ENCODE measurements at regions not wholly inside any gene's neighbourhood (a gene's known extent, or its start where the extent isn't known, plus 50 kb on each side); places are given as distances from the start of the nearest gene placed in this dataset.

DNA sequence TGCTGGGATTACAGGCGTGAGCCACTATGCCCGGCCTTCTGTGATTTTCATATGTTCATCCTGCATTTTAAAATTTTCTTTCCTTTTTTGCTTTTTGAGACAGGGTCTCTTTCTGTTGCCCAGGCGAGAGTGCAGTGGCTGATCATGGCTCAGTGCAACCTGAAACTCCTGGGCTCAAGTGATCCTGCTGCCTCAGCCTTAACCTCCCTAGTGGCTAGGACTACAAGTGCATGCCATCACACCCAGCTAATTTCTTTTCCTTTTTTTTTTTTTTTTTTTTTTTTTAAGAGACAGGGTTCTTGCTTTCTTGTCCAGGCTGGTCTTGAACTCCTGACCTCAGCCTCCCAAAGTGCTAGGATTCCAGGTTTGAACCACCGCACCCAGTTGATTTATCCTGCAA is 54.1 kb upstream of the WT1 start:
- no peak overlapping the region for H3K4me3 ChIP-seq (ENCODE audit: extremely low read depth in 1 of 4, insufficient read depth in 2 of 4, low read depth in 3 of 4, low read length in 4 of 4)
- H3K79me2 ChIP-seq (ENCODE audit: control insufficient read depth in 1 of 2, insufficient read depth in 2 of 2, low read length in 2 of 2) = no peaks in the 10 kb centered on the region
- no peak overlapping the region for H2BK5ac ChIP-seq (ENCODE audit: low read depth, low read length)
- no peak overlapping the region for H3K23ac ChIP-seq (ENCODE audit: insufficient read length)
- peak; percentile 69 for FAIRE-seq
- TF ChIP-seq RAD21 (IDR thresholded peaks at IDR 0.05 in 1 of 2, conservative IDR thresholded peaks at IDR 0.05 in 1 of 2; ENCODE audit: low read depth in 2 of 2, low read length in 2 of 2) (peak in 1 of 2 experiments; percentile 19; a peak in 1 of 4 replicates), HDAC2 (IDR thresholded peaks at IDR 0.05; ENCODE audit: borderline replicate concordance in 1 of 2, low read depth in 2 of 2, low read length in 2 of 2) (no peak), TAF1 (IDR thresholded peaks at IDR 0.05; ENCODE audit: low read depth, low read length) (no peak), RNF2 (IDR thresholded peaks at IDR 0.05; ENCODE audit: borderline replicate concordance, low read depth, low read length, missing control alignments, poor library complexity, severe bottlenecking) (no peak), POU5F1 (IDR thresholded peaks at IDR 0.05; ENCODE audit: low read depth, low read length) (no peak), MAFK (IDR thresholded peaks at IDR 0.05; ENCODE audit: low read depth, low read length) (peak; percentile 14; the same call in 1 of the 2 replicates)
- TF ChIP-seq, protein P1, sequence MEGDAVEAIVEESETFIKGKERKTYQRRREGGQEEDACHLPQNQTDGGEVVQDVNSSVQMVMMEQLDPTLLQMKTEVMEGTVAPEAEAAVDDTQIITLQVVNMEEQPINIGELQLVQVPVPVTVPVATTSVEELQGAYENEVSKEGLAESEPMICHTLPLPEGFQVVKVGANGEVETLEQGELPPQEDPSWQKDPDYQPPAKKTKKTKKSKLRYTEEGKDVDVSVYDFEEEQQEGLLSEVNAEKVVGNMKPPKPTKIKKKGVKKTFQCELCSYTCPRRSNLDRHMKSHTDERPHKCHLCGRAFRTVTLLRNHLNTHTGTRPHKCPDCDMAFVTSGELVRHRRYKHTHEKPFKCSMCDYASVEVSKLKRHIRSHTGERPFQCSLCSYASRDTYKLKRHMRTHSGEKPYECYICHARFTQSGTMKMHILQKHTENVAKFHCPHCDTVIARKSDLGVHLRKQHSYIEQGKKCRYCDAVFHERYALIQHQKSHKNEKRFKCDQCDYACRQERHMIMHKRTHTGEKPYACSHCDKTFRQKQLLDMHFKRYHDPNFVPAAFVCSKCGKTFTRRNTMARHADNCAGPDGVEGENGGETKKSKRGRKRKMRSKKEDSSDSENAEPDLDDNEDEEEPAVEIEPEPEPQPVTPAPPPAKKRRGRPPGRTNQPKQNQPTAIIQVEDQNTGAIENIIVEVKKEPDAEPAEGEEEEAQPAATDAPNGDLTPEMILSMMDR (IDR thresholded peaks at IDR 0.05; ENCODE audit: control extremely low read depth in 1 of 3, insufficient read depth in 1 of 3, low read depth in 1 of 3, low read length in 3 of 3) = peak; percentile 26 to 39 (median 38)
- WGBS, 2 experiments (ENCODE audit: extremely low coverage in 1 of 2, insufficient coverage in 1 of 2, insufficient read length in 1 of 2, insufficient replicate concordance in 2 of 2, low coverage in 1 of 2, low lambda C conversion rate in 2 of 2, missing lambda C conversion rate in 1 of 2) = 87% methylated on average over 4 of the region's 4 CpGs; no CpG with 5 or more reads in 1 of the 2 experiments
- ChIA-PET CTCF (ENCODE audit: partially characterized antibody) (interaction anchor here (0.6 to 2.0 kb wide), 5 partner anchors 9 to 196 kb away, joined by 3 to 6 read pairs (median 4); no protein-coding TSS in a partner anchor), POLR2A (ENCODE audit: partially characterized antibody) (no interaction called here)
- H4K5ac ChIP-seq (ENCODE audit: insufficient read length, low read depth, low read length) = no peak overlapping the region
- no peak overlapping the region for H3K56ac ChIP-seq (replicated peaks; ENCODE audit: insufficient read length, low read depth, low read length)
- no peak overlapping the region for H3K9ac ChIP-seq (replicated peaks in 1 of 4; ENCODE audit: extremely low read depth in 1 of 4, low read depth in 3 of 4, low read length in 3 of 4)
- H3K18ac ChIP-seq (ENCODE audit: extremely low read depth, low read length) = no peak overlapping the region
- H3K4me2 ChIP-seq (ENCODE audit: insufficient read depth in 1 of 2, low read depth in 2 of 2, low read length in 2 of 2) = no peak overlapping the region
- no peaks in the 10 kb centered on the region for H3K23me2 ChIP-seq (ENCODE audit: low read depth, low read length)
- no peak overlapping the region for H2AK5ac ChIP-seq (ENCODE audit: low read depth, low read length)
- no peak for DNase-seq (ENCODE audit: low read depth in 1 of 2, low spot score in 2 of 2)
- H4K8ac ChIP-seq (ENCODE audit: extremely low read depth, insufficient read depth, low read length) = no peak overlapping the region
- H3K36me3 ChIP-seq (ENCODE audit: control insufficient read depth in 2 of 4, insufficient read depth in 4 of 4, low read length in 3 of 4) = no peaks in the 10 kb centered on the region
- H3K27ac ChIP-seq (ENCODE audit: low read depth, low read length) = no peak overlapping the region
- no peaks in the 10 kb centered on the region for H3K79me1 ChIP-seq (ENCODE audit: low read depth, low read length)
- no peaks in the 10 kb centered on the region for H3K27me3 ChIP-seq (replicated peaks in 1 of 4; ENCODE audit: control insufficient read depth in 3 of 4, extremely low read depth in 1 of 4, insufficient read depth in 3 of 4, low read length in 3 of 4)
- no peak overlapping the region for H2BK15ac ChIP-seq (ENCODE audit: low read length)
- no peak overlapping the region for H2BK20ac ChIP-seq (ENCODE audit: low read length)
- H2AFZ ChIP-seq (ENCODE audit: low read length) = no peak overlapping the region
- H3K9me3 ChIP-seq (ENCODE audit: insufficient read depth in 2 of 2, low read depth in 1 of 2, low read length in 1 of 2) = no peaks in the 10 kb centered on the region
- no peak overlapping the region for H3K4ac ChIP-seq (replicated peaks; ENCODE audit: insufficient read length, low read depth, low read length)
- no peak overlapping the region for H3K14ac ChIP-seq (ENCODE audit: insufficient read length)
- no peaks in the 10 kb centered on the region for H4K20me1 ChIP-seq (replicated peaks in 1 of 2; ENCODE audit: control insufficient read depth in 1 of 2, insufficient read depth in 2 of 2, low read length in 2 of 2)
- H4K91ac ChIP-seq (replicated peaks; ENCODE audit: insufficient read length, low read length) = no peak overlapping the region
- no peak overlapping the region for H2BK120ac ChIP-seq (replicated peaks; ENCODE audit: low read depth, low read length)
- no peaks in the 10 kb centered on the region for H3K4me1 ChIP-seq (replicated peaks in 1 of 4; ENCODE audit: control insufficient read depth in 3 of 4, insufficient read depth in 4 of 4, low read length in 3 of 4)
- H2BK12ac ChIP-seq (ENCODE audit: low read depth, low read length) = no peak overlapping the region
